ENCODE measurements at regions not wholly inside any gene's neighbourhood (a gene's known extent, or its start where the extent isn't known, plus 50 kb on each side); places are given as distances from the start of the nearest gene placed in this dataset.

DNA sequence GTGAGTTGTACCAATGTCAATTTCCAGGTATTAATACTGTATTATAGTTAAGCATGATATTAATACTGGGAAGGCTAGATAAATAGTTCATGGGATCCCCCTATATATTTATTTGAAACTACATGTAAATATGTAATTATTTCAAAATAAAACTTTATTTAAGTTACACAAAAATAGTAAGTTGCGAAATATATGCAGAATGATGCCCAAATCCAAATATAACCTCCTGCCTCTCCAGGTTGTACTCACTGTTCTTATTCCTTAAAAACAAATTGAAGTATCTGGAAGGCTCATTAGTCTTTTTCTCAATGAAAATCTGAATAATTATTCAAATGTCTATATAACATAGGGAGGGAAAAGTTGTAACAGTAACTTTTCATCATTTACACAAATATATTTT, 161.9 kb upstream of the DEFB112 start:
- no peak for DNase-seq (ENCODE audit: extremely low read depth in 1 of 11, low read depth in 9 of 11, low spot score in 4 of 11)

DNA sequence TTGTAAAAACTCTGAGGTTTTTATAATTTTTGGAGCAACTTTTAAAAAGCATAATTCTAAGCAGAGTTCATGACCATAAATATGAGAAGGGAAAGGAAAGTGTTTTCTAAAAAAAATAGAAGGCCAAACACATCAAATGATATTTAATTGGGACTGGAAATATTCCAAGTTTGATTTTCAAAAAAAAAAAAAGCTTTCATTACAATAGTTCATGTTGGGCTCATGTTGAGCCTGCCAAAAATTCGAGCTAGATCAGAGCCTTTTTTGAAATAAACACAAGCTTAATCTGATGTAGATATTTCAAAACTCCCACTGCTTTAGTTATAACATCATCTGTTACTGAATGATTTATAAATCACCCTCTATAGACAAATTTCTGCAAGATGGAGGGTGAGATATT, 163.4 kb upstream of the DEFB112 start:
- DNase-seq (ENCODE audit: extremely low read depth in 1 of 11, low read depth in 9 of 11, low spot score in 4 of 11), result no peak

DNA sequence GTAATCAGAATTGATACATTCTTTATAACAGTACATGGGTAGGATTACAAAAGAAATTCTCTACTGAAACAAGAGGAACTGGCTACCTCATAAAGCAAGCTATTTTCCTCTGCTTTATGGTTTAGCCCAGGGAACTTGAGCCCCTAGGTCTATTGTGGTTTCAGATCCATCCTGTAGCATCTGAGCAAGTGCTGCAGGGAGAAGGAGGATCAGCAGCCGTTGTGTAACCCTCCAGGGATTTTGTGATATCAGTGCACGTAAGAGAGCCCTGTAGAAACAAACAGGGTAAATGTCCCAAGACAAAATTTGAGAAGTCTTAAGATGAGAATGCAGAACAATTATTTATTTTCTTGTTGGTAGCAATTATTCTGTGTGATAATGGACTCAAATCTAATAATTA, 165.2 kb upstream of the DEFB112 start:
- DNase-seq (ENCODE audit: extremely low read depth in 1 of 11, low read depth in 9 of 11, low spot score in 4 of 11), result peak in 1 of 11 donors; percentile 1

DNA sequence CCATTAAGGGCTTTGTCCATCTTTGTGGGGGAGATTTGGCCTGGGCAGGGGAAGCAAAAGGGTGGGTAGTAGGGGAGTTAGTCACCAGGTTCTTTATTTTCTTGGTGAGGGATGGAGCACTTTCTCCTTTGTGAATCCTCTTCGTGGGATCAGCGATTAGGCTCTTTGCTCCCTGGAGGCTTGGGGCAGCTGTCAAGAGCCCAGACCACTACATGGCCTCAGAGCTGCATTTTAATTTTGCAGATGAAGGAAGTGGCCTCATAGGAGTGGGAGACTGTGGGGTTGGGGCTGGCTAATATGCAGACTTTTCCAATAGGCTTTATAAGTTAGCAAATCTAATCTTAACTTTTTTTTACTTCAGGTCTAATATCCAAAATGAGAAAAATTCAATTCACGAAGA, 168.1 kb upstream of the DEFB112 start:
- no peak for DNase-seq (ENCODE audit: extremely low read depth in 1 of 11, low read depth in 9 of 11, low spot score in 4 of 11)

DNA sequence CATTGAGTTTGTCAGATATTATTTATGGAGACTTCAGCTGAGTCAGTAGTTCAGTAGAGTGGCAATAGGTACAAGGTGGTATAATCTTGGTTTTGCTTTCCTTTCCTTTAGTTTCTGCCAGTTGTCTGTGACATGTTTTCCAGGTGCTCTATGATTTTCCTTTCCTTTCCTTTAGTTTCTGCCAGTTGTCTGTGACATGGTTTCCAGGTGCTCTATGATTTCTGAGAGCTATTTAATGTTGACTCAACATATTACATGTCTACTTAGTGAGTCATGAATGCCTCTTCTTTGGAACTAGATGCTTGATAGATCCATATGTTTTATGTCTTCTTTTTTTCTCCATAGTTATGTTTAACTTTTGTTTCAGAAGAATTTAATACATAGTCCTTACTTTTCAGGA, 186.4 kb upstream of the DEFB112 start:
- DNase-seq (ENCODE audit: extremely low read depth in 1 of 11, low read depth in 9 of 11, low spot score in 4 of 11), result no peak

DNA sequence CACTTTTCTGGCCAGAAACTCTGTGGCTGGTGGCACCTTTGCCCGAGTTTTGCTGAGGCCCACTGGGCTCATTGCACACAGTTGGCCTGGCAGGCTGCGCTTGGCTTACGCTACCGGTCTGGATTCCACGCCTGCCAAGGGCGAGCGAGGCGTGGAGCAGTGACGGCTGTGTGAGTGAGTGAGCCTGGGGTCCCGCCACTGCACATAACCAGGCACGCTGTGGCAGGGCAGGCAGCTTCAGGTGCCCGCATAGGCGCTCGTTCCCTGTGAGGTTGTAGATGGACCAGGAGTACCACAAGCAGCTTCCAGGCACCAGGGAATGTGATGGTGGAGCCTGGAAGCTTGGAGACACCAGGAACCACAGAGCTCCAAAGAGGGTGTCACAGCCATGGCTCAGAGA, 190.1 kb upstream of the DEFB112 start:
- no peak for DNase-seq (ENCODE audit: extremely low read depth in 1 of 11, low read depth in 9 of 11, low spot score in 4 of 11)

DNA sequence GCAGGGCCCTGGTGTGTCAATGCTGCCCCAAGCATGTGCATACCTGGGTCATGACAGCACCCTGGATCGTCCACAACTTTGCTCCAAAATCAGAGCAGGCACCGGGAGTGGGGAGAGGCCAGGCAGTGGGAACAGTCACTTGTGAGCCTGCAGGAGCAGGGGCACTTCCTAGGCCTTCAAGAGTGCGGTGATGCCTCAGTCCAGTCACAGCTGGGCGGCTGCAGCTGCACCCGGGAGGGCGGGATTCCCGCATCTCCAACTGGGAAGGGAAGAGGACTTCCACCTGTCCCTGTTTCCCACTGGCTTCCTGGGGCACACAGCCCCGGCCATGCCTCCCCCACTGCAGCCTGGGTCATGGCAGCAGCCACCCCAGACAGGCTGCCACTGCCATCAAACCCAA, 191.3 kb upstream of the DEFB112 start:
- DNase-seq (ENCODE audit: extremely low read depth in 1 of 11, low read depth in 9 of 11, low spot score in 4 of 11), result no peak

DNA sequence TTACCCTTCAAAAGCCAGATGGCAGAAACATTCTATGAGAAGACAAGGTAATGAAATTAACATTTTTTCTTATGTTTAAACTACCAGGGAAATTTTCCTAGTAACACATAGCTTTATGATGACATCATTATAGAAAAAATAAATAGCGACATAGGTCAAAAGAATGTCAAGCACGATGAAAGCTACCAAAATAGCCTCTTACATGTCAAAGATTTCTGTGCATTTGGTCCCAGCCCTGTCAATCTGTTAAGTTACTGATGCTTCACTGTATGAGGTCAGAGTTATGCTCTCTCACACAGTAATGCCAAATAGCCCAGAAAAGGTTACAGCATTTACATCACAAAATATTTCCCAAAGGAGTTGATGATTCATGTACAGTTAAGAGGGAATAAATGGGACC, 199.8 kb upstream of the DEFB112 start:
- DNase-seq (ENCODE audit: extremely low read depth in 1 of 11, low read depth in 9 of 11, low spot score in 4 of 11), result no peak

DNA sequence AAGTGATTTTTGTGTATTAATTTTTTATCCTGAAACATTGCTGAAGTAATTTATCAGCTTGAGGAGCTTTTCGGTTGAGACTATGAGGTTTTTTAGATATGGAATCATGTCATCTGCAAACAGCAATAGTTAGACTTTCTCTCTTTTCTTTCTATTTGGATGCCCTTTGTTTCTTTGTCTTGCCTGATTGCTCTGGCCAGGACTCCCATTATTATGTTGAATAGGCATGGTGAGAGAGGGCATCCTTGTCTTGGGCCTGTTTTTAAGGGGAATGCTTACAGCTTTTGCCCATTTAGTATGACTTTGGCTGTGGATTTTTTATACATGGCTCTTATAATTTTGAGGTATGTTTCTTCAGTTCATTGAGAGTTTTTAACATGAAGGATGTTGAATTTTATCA, 207.6 kb upstream of the DEFB112 start:
- DNase-seq (ENCODE audit: extremely low read depth in 1 of 11, low read depth in 9 of 11, low spot score in 4 of 11), result no peak

DNA sequence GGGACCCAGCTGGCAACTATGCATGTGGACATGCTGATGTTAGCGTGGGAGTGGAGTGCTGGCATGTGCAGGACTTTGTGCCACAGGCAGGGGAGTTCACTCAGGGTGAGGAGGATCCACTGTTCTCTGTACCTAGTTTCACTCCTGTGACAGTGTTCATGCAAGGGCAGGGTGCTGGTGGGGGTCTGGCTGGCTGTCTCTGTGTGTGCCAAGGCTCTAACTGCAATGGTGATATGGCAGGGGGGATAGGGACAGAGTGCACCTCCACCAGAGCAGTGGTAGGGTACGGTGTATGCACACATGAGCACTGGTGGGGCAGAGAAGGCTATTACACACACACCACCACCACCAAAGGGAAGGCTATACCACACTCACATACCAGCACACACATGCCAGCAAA, 210.2 kb upstream of the DEFB112 start:
- DNase-seq (ENCODE audit: extremely low read depth in 1 of 11, low read depth in 9 of 11, low spot score in 4 of 11), result no peak

DNA sequence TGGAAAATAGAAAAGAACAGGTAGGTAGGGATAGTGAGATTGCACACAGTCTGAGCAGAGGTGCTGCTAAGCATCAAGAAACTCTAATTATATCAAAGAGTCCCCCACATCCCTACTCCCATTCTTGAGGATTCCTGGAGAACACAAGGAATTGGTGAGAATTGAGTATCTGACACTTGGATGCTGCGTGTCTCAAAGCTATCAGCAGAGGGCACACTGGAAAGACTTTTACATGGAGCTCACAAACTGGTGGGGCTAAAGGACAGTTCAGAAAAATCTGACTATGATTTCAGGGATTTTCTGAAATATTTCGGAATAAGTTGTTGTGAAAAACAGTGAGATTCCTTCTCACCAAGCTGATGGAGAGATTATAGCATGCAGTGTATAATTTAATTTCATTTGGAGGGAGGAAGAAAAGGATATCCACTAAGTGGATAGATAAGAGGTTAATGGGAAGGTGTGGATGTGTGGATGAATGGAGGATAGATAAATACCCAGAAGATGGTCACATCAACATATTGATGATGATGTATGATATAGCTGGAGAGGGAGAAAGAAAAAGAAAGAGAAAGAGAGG, 215.4 kb upstream of the DEFB112 start:
- no peak for DNase-seq (ENCODE audit: extremely low read depth in 1 of 11, low read depth in 9 of 11, low spot score in 4 of 11)

DNA sequence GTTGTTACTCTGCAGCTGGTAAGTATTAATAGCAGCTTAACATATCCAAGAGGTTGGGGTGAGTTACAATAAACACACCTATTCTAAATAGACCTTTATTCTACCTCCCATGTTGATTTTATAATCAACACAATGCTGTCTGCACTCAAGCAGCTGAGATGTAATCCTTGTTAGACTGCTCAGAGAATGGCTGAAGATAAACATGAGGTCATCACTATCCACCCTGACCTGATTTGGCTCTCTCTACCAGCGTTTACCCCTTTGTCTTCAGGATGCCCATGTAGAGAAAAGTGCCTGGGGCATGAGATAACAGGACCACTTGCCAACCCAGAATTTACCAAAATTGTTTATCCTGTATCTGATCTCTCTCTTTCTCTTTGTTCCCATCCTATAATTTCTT, 220.7 kb upstream of the DEFB112 start:
- no peak for DNase-seq (ENCODE audit: extremely low read depth in 1 of 11, low read depth in 9 of 11, low spot score in 4 of 11)

DNA sequence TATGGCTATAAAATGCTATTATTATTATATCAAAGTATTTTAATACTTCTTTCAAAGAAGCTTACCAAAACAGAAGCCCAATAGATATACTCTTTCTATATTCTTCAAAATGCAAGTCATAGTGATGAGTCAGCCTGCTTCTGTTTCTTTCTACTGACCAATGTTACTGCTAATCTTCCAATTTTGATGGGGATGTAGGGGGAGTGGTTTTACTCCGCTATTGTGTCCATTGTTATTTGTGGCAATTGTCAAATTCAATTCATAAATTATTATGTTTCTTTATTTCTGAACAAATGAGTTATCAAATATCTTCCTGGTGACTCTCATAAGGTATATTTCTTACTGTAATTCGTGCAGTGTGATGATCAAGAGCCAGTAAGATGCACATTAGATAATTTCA, 221.5 kb upstream of the DEFB112 start:
- DNase-seq (ENCODE audit: extremely low read depth in 1 of 11, low read depth in 9 of 11, low spot score in 4 of 11), result no peak

DNA sequence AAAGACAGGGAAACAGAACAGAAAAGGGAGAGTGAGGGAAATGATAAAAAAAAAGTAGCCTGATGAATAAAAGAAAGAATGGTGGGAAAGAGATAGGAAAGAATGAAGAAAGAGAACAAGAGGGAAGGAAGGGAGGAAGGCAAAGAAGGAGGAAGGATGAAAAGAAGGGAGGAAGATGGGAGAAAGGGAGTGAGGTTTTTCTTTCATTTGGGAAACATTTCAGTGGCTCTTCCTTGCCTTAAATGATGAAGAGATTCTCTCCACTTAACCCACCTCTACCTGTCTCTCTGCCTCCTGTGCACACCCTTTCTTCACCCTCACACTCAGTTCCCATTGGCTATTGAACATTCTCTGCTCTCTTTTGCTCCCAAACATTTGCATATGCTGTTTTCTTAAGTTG, 222.1 kb upstream of the DEFB112 start:
- no peak for DNase-seq (ENCODE audit: extremely low read depth in 1 of 11, low read depth in 9 of 11, low spot score in 4 of 11)

DNA sequence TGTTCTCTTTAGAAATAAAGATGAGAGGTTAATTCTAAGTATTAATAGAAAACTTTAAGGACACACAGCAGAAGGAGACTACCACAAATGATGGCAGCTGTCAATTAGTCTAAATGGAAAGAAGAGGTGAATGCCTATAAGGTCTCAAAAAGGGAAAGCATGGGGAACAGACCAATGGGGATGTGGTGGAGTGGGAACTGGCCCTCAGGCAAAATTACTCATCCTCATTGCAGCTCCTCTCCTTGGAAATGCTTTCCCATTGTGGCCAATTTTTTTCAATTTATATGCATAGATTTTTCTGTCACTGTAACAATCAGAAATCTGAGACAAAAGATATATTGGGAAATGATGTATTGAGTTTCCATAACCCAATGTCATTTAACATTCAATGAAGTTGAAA, 222.9 kb upstream of the DEFB112 start:
- no peak for DNase-seq (ENCODE audit: extremely low read depth in 1 of 11, low read depth in 9 of 11, low spot score in 4 of 11)

DNA sequence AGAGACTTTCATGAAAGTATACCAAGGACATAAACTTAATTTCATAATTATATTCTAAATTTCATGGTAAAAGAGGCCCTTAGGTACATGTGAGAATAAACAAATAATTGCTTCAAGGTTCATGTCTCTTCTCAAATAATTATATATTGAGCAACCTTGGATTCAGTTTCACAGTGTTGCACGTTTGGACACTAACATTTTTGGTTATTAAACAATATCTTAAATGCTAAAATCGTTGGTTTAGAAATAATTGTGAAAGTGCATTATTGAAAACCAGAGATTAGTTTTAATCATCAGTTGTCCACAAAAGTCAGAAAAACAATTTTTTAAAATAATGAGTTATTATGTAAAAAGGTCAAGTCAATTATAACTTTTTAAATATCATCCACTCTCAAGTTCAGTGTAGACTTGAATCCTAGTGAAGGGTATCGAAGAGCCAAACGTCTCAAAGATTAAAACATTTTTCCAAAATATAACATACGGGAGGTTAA, 227.1 kb upstream of the DEFB112 start:
- DNase-seq (ENCODE audit: extremely low read depth in 1 of 11, low read depth in 9 of 11, low spot score in 4 of 11), result no peak

DNA sequence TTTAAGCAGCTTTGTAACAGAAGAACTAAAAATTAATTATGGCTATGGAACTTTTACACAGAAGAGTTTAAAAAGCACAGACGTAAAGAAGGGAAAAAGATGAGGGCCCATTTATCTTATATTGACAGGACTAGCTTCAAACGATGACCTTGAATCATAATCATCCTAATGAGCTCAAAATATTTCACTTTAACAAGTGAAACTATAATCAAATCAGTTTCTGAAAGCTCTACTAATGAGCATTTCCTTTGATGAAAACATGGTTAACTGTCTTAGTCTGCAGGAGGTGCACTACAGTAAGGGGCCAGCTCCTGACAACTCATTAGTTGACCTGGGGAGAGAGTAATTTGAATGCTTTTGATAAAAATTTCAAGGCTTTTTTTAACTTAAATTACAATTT, 228.0 kb upstream of the DEFB112 start:
- no peak for DNase-seq (ENCODE audit: extremely low read depth in 1 of 11, low read depth in 9 of 11, low spot score in 4 of 11)

DNA sequence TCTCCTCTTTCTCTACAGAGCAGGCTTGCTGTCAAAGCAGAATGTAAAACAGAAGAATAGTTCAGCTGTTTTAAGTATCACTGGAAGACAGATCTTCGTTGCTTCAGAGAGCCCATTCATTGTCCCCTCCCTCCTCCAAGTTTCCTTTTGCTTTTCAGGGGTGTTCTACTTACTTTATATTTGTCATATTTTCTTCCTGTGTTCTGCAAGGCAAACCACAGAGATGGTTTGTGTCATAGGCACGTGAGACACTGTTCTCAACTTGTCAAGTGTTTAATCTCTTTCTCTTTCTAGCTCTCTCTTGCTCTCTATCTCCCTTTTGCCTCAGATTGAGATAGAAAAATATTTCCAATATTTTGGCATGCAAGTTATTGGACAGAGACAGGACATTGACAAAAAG, 228.9 kb upstream of the DEFB112 start:
- DNase-seq (ENCODE audit: extremely low read depth in 1 of 11, low read depth in 9 of 11, low spot score in 4 of 11), result no peak

DNA sequence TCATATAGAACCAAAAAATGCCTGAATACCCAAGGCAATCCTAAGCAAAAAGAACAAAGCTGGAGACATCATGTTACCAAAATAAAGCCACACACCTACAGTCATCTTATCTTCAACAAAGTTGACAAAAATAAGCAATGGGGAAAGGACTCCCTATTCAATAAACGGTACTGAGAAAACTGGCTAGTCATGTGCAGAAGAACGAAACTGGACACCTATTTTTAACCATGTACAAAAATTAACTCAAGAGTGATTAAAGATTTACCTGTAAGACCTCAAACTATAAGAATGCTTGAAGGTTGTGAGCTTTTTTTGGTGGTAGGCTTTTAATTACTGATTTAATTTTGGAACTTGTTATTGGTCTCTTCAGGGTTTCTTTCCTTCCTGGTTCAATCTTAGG, 236.0 kb upstream of the DEFB112 start:
- no peak for DNase-seq (ENCODE audit: extremely low read depth in 1 of 11, low read depth in 9 of 11, low spot score in 4 of 11)

DNA sequence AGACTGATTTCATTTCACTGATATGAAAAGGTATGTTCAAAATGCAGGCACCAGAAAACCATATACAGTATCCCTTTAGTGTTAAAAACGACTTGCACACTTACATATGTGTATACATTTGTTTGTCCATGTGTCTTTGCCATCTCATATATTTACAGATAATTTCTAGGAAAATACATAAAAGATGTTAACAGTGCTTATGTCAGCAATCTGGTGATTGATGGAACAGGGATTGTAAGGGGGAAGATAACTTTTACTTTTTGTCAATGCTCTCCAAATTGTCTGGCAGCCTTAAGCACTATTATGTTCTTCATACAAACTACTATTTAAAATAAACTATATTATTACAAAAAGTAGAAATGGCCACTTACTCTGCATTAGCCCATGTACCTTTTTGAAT, 238.5 kb upstream of the DEFB112 start:
- DNase-seq (ENCODE audit: extremely low read depth in 1 of 11, low read depth in 9 of 11, low spot score in 4 of 11), result no peak

DNA sequence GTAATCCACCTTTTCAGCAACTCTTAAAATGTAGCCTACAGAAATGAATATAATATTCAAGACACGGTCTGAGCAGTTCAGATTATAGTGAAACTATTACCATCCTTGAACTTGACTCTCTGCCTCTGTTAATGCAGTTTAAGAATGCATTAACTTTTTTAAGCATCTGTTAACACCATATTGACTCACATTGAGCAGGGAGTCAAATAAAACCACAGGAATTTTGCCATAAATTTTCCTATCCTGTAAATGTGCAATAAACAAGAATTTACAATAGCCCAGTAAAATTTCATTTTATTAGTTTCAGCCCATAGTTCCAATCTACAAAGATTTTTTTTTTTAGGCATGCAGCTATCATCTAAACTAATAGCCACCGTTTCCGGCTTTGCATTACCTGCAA, 239.2 kb upstream of the DEFB112 start:
- no peak for DNase-seq (ENCODE audit: extremely low read depth in 1 of 11, low read depth in 9 of 11, low spot score in 4 of 11)

DNA sequence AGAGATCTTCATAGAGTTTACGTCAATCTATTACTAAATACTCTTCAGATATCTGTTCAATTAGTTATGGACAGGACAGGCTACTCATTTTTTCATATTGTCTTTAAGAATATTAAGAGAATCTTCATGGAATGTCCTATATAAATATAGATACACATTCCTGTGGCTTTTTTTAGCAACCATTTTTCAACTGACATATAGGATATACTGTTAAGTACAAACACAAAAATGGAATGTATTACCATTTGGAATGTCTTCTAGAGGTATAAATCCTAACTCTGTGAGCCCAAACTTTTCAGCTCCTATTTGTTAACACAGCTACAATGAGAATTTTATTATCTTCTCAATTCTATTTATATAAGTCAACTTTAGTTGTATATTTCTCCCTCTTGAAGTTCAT, 239.6 kb upstream of the DEFB112 start:
- no peak for DNase-seq (ENCODE audit: extremely low read depth in 1 of 11, low read depth in 9 of 11, low spot score in 4 of 11)
